ENCODE measurements at regions not wholly inside any gene's neighbourhood (a gene's known extent, or its start where the extent isn't known, plus 50 kb on each side); places are given as distances from the start of the nearest gene placed in this dataset.
"Not testable (repeated sequence)": the region's sequence is repeated elsewhere in the genome, so short reads cannot be mapped to it uniquely, and the experiment has no call there.

GRCh38 chr20:47970282-47970903, 185.1 kb upstream of the SULF2 start:
- no peak for DNase-seq

- no peak for DNase-seq
Observed at GRCh38 chr20:47969426-47969825, 184.1 kb upstream of the SULF2 start.

GRCh38 chr20:47968541-47969310, 183.4 kb upstream of the SULF2 start:
- no peak for DNase-seq

GRCh38 chr20:47964149-47964548, 178.9 kb upstream of the SULF2 start:
- no peak for DNase-seq

DNA sequence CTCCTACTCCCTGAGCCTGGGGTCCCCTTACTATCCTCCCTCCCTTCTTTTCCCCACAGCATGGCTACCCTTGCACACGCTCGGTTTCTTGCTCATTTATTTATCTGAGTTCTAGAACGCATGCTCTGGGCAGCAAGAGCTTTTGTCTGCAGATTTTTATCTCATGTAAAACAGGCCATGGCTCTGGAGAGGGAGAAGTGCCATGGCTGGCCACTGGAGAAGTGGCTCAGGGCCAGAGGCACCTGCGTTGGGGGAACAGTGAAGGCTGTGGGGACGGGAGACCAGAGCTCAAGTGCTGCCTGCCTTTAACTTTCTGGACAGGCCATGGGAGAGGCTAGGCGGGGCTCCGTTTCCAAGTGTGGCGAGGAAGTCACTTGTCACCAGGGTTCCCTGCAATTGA, 177.7 kb upstream of the SULF2 start:
- DNase-seq: no peak

DNA sequence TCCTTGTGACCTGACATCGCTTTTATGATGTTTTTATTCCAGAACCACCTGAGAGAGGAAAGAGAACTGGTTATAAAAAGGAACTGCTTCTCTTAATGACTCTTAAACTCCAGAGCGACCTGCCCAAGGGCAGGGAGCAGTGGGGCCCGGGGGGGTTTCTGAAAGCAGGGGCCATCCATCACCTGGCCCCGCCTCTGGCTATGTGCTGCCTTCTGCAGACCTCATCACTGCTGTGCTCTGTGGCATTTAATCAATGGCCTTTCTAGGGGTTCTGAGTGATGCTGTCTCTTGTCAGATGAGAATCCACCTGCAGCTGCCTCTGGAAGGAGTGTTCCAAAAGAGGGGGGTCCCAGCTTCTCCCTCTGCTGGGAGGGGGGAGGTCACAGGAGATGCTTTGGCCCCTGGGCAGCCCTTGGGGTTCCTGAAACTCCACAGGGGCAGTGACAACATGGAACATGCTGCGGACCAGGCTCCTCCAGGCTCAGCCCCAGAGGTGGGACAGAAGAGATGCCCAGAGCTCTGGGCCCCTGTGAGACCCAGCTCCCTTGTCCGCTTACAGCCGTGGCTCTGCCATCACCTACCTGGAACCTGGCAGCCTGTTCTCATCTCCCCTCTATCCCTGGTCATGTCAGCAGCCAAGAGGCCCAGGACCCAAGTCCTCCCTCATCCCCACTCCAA, 177.1 kb upstream of the SULF2 start:
- DNase-seq: no peak

GRCh38 chr20:47960769-47961541, 175.7 kb upstream of the SULF2 start:
- DNase-seq: no peak

DNA sequence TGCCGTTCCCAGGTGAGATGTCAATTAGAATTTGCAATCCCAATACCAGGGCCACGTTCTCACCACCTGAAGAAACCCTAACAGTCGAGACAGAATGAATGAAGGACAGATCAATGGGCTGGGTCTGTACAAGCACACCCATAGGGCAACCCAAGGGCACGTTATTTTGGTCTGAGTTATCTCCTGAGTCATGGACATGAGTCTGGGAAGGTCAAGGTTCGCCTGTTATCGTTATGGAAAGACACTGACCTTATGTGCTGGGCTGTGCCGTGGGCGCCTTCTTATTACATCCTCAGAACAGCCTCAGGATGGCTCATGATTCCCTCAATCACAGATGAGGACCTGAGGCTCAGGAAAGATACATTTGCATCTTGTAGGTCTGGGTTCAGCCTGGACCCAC, 175.0 kb upstream of the SULF2 start:
- DNase-seq: no peak

- not testable (repeated sequence) for DNase-seq
Observed at GRCh38 chr20:47957989-47958801, 172.9 kb upstream of the SULF2 start.

DNA sequence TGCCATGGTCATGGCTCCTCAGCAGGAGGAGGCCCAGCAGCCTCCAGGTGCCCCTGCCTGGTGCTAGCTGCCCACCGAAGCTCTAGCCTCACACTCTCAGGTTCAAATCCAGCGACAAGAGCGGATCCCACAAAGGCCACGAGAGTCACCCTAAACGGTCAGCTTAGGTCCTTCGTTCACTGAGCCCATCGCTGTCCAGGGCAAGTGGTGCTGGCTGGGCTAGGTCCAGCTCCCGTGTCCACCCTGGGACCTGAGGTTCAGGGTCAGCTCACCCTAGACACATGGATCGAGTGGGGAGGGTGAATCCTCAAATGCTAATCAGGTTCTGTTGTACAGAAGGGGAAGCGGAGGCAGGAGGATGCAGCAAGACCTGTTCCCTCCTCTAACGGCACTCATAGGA, 171.9 kb upstream of the SULF2 start:
- no peak for DNase-seq

DNA sequence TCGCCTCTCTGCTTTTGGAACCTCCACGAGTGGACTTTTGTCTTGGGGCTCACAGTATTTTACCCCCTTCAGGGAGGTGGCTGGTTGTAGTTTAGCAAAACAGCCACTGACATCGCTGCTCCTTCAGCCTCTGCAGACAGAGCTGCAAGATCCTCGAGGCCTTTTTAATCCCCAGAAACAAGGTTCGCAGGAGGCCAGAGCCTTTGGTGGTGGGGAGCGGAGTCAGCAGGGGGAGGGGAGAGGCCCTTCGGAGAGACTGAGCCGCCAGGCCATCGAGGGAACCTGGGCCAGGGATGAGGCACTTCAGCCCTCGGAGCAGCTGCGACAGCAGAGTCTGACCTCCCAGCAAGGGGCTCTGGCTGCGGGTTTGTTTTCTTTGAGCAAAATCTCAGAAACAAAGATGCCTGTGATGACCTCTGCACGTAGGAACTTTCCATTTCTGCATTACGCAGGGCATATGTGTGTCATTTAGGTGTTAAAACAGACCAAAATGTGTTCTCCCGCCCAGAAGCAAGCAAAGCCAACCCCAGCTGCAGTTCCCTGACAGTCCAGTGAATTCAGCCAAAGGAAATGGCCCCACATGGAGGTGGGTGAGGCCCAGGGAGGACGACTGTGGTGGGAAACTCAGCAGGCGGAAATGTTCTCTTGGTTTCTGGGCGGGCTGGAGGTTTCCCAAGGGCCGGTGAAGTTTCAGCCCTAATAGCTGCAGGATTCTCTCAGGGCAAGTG, 171.2 kb upstream of the SULF2 start:
- DNase-seq: peak; percentile 69

DNA sequence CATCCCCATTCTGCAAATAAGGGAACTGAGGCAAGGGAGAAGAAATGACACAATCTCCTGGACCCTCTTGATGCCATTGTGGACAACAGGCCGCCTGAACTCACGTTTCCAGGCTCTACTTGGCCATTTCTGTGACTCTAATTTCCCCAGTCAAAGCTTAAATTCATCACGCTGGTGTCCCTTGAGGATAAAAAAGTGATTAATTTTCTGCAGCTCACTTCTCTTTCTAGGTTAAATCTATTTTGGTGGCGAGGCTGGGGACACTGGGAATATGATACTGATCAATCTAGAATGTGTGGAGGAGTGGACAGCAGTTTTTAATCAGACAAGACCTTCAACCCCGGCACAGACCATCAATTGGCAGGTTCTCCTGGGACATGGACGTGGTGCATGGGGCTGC, 168.2 kb upstream of the SULF2 start:
- DNase-seq: no peak

- no peak for DNase-seq
Observed at GRCh38 chr20:47952023-47952564, 166.8 kb upstream of the SULF2 start.

GRCh38 chr20:47951521-47951971, 166.3 kb upstream of the SULF2 start:
- DNase-seq: no peak

- no peak for DNase-seq
Observed at GRCh38 chr20:47950913-47951283, 165.6 kb upstream of the SULF2 start.

DNA sequence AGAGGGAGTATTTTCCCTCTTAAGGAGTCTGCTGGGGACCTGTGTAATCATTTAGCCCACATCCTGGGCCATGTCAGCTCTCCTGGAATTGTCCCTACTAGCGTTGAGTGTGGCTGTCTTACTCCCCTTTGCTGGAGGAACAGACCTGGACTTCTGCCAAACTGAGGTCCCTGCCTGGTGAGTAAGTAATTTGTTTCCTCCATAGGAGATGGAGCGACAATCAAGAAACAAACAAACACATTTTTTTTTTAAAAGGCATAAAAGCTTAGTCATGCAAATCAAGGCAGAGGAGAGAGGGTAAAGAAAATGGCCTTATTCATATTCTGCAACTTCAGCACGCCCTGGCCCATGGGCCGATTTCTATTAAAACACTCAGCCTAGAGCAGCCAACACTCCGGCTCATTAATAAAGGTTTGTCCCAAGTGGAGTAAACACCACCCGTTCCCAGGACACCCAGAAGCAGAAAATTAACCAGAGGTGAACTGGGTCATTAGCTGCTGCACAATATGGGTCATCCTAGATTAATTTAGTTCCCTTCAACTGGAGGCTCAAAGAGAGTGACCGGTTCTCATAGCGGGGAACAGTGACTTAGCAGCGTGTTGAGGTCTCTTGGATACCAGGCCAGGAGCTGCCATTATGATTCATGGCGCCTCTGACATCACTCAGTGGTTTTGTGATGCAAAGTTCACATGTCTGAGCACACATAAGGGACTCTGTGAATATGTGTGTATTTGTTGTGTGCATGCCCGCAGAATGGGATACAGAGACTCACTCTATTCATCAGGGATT, 165.0 kb upstream of the SULF2 start:
- DNase-seq: no peak

DNA sequence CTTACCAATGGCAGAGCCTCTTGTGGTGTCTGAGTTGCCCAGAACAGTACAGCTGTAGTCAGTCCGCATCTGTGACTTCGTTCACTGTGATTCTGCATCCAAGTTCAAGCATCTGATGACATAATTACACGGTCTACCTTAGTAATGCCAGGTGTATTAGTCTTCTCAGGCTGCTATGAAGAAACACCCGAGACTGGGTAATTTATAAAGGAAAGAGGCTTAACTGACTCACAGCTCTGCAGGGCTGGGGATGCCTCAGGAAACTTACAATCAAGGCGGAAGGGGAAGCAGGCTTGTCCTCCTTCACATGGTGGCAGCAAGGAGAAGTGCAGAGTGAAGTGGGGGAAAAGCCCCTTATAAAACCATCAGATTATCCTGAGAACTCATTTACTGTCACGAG, 163.9 kb upstream of the SULF2 start:
- no peak for DNase-seq

DNA sequence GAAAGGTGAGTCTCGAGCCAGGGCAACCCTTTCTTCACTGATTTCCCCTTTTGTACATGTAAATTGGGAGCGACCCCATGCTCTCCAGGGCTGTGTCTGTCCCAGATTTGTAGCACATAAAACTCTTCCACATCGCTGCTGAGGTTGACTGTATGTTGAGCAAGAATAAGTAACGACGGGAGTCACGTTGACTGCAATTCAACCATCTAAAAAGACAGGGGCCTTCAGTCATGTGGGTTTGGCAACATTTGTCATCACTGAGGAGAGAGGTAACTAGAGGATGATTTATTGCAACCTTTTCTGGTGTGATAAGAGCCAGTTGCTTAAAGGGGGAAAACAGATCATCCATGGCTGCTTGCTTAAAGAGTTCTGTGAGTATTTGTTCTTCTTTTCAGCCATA, 159.4 kb upstream of the SULF2 start:
- no peak for DNase-seq

- no peak for DNase-seq
Observed at GRCh38 chr20:47941869-47942268, 156.6 kb upstream of the SULF2 start.
